H1 (cell line): ENCODE measurements at regions not wholly inside any gene's neighbourhood (a gene's known extent, or its start where the extent isn't known, plus 50 kb on each side); places are given as distances from the start of the nearest gene placed in this dataset.
A peak's percentile ranks its signal among the peaks of the same experiment; 100 is the strongest.

Experiments
- CTCF ChIA-PET: fragments of 300-600 bp; sonication (Branson Sonifier 250); formaldehyde crosslinking; loops from one replicate; lab custom pipeline; 2021; ENCODE audit not compliant: partially characterized antibody; lab: Charles Lee
- POLR2A ChIA-PET: fragments of 300-600 bp; sonication (Branson Sonifier 250); formaldehyde crosslinking; loops from one replicate; lab custom pipeline; 2021; ENCODE audit warnings: inconsistent platforms; ENCODE audit not compliant: partially characterized antibody; lab: Charles Lee
- DNase-seq, 2 experiments: peaks; one replicate each; pipeline versions ENCODE4 v3.0.0 to v3.0.0-alpha.2; 2010 to 2022; ENCODE audit warnings: low spot score in 2 of 2, low read depth in 1 of 2, mixed read lengths in 1 of 2
- FAIRE-seq: peaks from 2 replicates; lab custom pipeline; 2011; peaks lifted over from hg19 to GRCh38; lab: Jason Lieb, UNC
- H2AFZ ChIP-seq: 2 replicates; pipeline ENCODE4 v1.8.1; 2012; ENCODE audit warnings: low read length, inconsistent platforms
- H2AK5ac ChIP-seq: 2 replicates; pipeline ENCODE4 v1.6.1; 2013; ENCODE audit warnings: low read depth, low read length
- H2BK120ac ChIP-seq: replicated peaks from 2 replicates; pipeline ENCODE3; 2013; ENCODE audit warnings: low read depth, low read length, inconsistent platforms
- H2BK12ac ChIP-seq: 2 replicates; pipeline ENCODE4 v1.6.1; 2013; ENCODE audit warnings: low read depth, low read length
- H2BK15ac ChIP-seq: 2 replicates; pipeline ENCODE4 v1.6.1; 2013; ENCODE audit warnings: low read length
- H2BK20ac ChIP-seq: 2 replicates; pipeline ENCODE4 v1.6.1; 2013; ENCODE audit warnings: low read length
- H2BK5ac ChIP-seq: 2 replicates; pipeline ENCODE4 v1.6.1; 2013; ENCODE audit warnings: low read depth, low read length
- H3K14ac ChIP-seq: 2 replicates; pipeline ENCODE4 v1.6.1; 2013; ENCODE audit warnings: inconsistent platforms; ENCODE audit not compliant: insufficient read length
- H3K18ac ChIP-seq: 2 replicates; pipeline ENCODE4 v1.6.1; 2013; ENCODE audit warnings: low read length; ENCODE audit errors: extremely low read depth
- H3K23ac ChIP-seq: 2 replicates; pipeline ENCODE4 v1.6.1; 2013; ENCODE audit warnings: inconsistent platforms; ENCODE audit not compliant: insufficient read length
- H3K23me2 ChIP-seq: 2 replicates; pipeline ENCODE4 v1.6.1; 2013; ENCODE audit warnings: low read depth, low read length
- H3K27ac ChIP-seq: 2 replicates; pipeline ENCODE4 v1.6.1; 2011; ENCODE audit warnings: low read depth, low read length, inconsistent platforms
- H3K27me3 ChIP-seq, 4 experiments: replicated peaks in 1 of 4; 1 replicate in 1 of 4; 2 replicates in 3 of 4; pipeline versions ENCODE4 v1.6.1 to v1.8.1; 2011 to 2013; ENCODE audit warnings: low read length in 3 of 4, mild to moderate bottlenecking in 3 of 4, inconsistent platforms in 2 of 4, mixed read lengths in 2 of 4, moderate library complexity in 1 of 4; ENCODE audit not compliant: control insufficient read depth in 3 of 4, insufficient read depth in 3 of 4; ENCODE audit errors: extremely low read depth in 1 of 4
- H3K36me3 ChIP-seq, 4 experiments: 2 replicates each; pipeline versions ENCODE4 v1.6.1 to v1.8.1; 2011 to 2013; ENCODE audit warnings: mild to moderate bottlenecking in 4 of 4, low read length in 3 of 4, moderate library complexity in 2 of 4, control low read depth in 1 of 4, inconsistent platforms in 1 of 4; ENCODE audit not compliant: insufficient read depth in 4 of 4, control insufficient read depth in 2 of 4
- H3K4ac ChIP-seq: replicated peaks from 2 replicates; pipeline ENCODE3; 2013; ENCODE audit warnings: low read length, low read depth, mixed read lengths, inconsistent platforms; ENCODE audit not compliant: insufficient read length
- H3K4me1 ChIP-seq, 4 experiments: replicated peaks in 1 of 4; 1 replicate in 1 of 4; 2 replicates in 3 of 4; pipeline versions ENCODE4 v1.6.1 to v1.8.1; 2011 to 2013; ENCODE audit warnings: low read length in 3 of 4, inconsistent platforms in 2 of 4, mixed read lengths in 1 of 4; ENCODE audit not compliant: insufficient read depth in 4 of 4, control insufficient read depth in 3 of 4
- H3K4me2 ChIP-seq, 2 experiments: 2 replicates each; pipeline versions ENCODE4 v1.6.1 to v1.8.1; 2011 to 2013; ENCODE audit warnings: low read depth in 2 of 2, low read length in 2 of 2, control low read depth in 1 of 2, inconsistent platforms in 1 of 2, mild to moderate bottlenecking in 1 of 2; ENCODE audit not compliant: insufficient read depth in 1 of 2
- H3K4me3 ChIP-seq, 4 experiments: fragments of 200-600, 300-600 bp in 1 of 4; sonication (generic), shearing (Covaris generic), sonication (Bioruptor Twin) in 1 of 4; 2 replicates each; pipeline versions ENCODE4 v1.5.1 to v1.8.1; 2011 to 2016; ENCODE audit warnings: low read length in 4 of 4, low read depth in 3 of 4, control low read depth in 2 of 4, inconsistent platforms in 2 of 4, mild to moderate bottlenecking in 2 of 4, mixed read lengths in 1 of 4, moderate library complexity in 1 of 4; ENCODE audit not compliant: insufficient read depth in 2 of 4; ENCODE audit errors: extremely low read depth in 1 of 4
- H3K56ac ChIP-seq: replicated peaks from 2 replicates; pipeline ENCODE3; 2013; ENCODE audit warnings: low read depth, mild to moderate bottlenecking, mixed read lengths, low read length, inconsistent platforms; ENCODE audit not compliant: insufficient read length
- H3K79me1 ChIP-seq: 2 replicates; pipeline ENCODE4 v1.6.1; 2013; ENCODE audit warnings: low read depth, low read length, control low read depth
- H3K79me2 ChIP-seq, 2 experiments: 2 replicates each; pipeline versions ENCODE4 v1.6.1 to v1.8.1; 2012 to 2013; ENCODE audit warnings: low read length in 2 of 2, mild to moderate bottlenecking in 2 of 2, inconsistent platforms in 1 of 2; ENCODE audit not compliant: insufficient read depth in 2 of 2, control insufficient read depth in 1 of 2
- H3K9ac ChIP-seq, 4 experiments: replicated peaks in 1 of 4; 1 replicate in 1 of 4; 2 replicates in 3 of 4; pipeline versions ENCODE4 v1.6.1 to v1.8.1; 2011 to 2013; ENCODE audit warnings: low read depth in 3 of 4, low read length in 3 of 4, control low read depth in 2 of 4, mild to moderate bottlenecking in 2 of 4, moderate library complexity in 2 of 4, inconsistent platforms in 1 of 4; ENCODE audit errors: extremely low read depth in 1 of 4
- H3K9me3 ChIP-seq, 2 experiments: 2 replicates each; pipeline versions ENCODE4 v1.6.1 to v1.8.1; 2012 to 2013; ENCODE audit warnings: mild to moderate bottlenecking in 2 of 2, moderate library complexity in 2 of 2, control low read depth in 1 of 2, inconsistent platforms in 1 of 2, low read depth in 1 of 2, low read length in 1 of 2, mixed read lengths in 1 of 2; ENCODE audit not compliant: insufficient read depth in 2 of 2
- H4K20me1 ChIP-seq, 2 experiments: replicated peaks in 1 of 2; 2 replicates each; pipeline versions ENCODE3 to v1.8.1; 2011 to 2013; ENCODE audit warnings: inconsistent platforms in 2 of 2, low read length in 2 of 2, mild to moderate bottlenecking in 1 of 2; ENCODE audit not compliant: insufficient read depth in 2 of 2, control insufficient read depth in 1 of 2
- H4K5ac ChIP-seq: 2 replicates; pipeline ENCODE4 v1.6.1; 2013; ENCODE audit warnings: low read length, low read depth, mixed read lengths, inconsistent platforms; ENCODE audit not compliant: insufficient read length
- H4K8ac ChIP-seq: 2 replicates; pipeline ENCODE4 v1.8.0; 2013; ENCODE audit warnings: mild to moderate bottlenecking, moderate library complexity, low read length, inconsistent platforms; ENCODE audit not compliant: insufficient read depth; ENCODE audit errors: extremely low read depth
- H4K91ac ChIP-seq: replicated peaks from 2 replicates; pipeline ENCODE3; 2013; ENCODE audit warnings: low read length, mixed read lengths, inconsistent platforms; ENCODE audit not compliant: insufficient read length
- CBX8 ChIP-seq: fragments of 300-800, 300-1000 bp; sonication (generic); IDR thresholded peaks from 2 replicates; pipeline ENCODE4 v1.7.1; 2016; ENCODE audit warnings: low read depth, low read length, borderline replicate concordance
- CREB1 ChIP-seq: IDR thresholded peaks from 2 replicates; pipeline ENCODE4 v1.6.1; 2012; ENCODE audit warnings: inconsistent platforms
- CTBP2 ChIP-seq: IDR thresholded peaks from 2 replicates; pipeline ENCODE4 v1.7.0; 2011; ENCODE audit warnings: borderline replicate concordance, mild to moderate bottlenecking, moderate library complexity, mixed read lengths, low read length; ENCODE audit not compliant: insufficient read depth, insufficient read length
- KDM5A ChIP-seq: fragments of 200-600 bp; IDR thresholded peaks from 2 replicates; pipeline ENCODE4 v1.7.1; 2012; ENCODE audit warnings: mild to moderate bottlenecking, low read length, inconsistent platforms, mixed read lengths
- RXRA ChIP-seq: IDR thresholded peaks from 2 replicates; pipeline ENCODE4 v1.6.1; 2011; ENCODE audit warnings: low read depth, mild to moderate bottlenecking, low read length, moderate library complexity; ENCODE audit not compliant: insufficient read depth
- SIN3A ChIP-seq, 2 experiments: IDR thresholded peaks in 1 of 2; conservative IDR thresholded peaks in 1 of 2; 2 replicates each; pipeline ENCODE4 v1.6.1; 2011 to 2012; ENCODE audit warnings: low read length in 2 of 2, improper control_type of control experiment in 1 of 2, low read depth in 1 of 2, mild to moderate bottlenecking in 1 of 2
- WGBS, 2 experiments: shearing (Covaris generic) in 1 of 2; methylation state at CpG; one replicate each; pipeline versions ENCODE4 v1.1.6 to v1.1.7; 2013 to 2015; ENCODE audit warnings: low lambda C conversion rate in 2 of 2, mixed read lengths in 2 of 2, inconsistent platforms in 1 of 2, low coverage in 1 of 2, missing lambda C conversion rate in 1 of 2; ENCODE audit not compliant: insufficient replicate concordance in 2 of 2, insufficient coverage in 1 of 2, insufficient read length in 1 of 2; ENCODE audit errors: extremely low coverage in 1 of 2, missing lambda C conversion rate in 1 of 2; 5-methylcytosine and 5-hydroxymethylcytosine counted together

GRCh38 chr6:112660626-112661025, 313.5 kb downstream of the RFPL4B start:
- no peaks in the 10 kb centered on the region for H3K79me2 ChIP-seq
- H2AK5ac ChIP-seq = no peak overlapping the region
- no peak overlapping the region for H2BK5ac ChIP-seq
- H3K27ac ChIP-seq = no peak overlapping the region
- no peak overlapping the region for H4K8ac ChIP-seq
- 93% methylated on average over 2 of the region's 2 CpGs; no CpG with 5 or more reads in 1 of the 2 experiments for WGBS, 2 experiments
- H2BK120ac ChIP-seq = no peak overlapping the region
- H4K91ac ChIP-seq = no peak overlapping the region
- no peak overlapping the region for H2BK12ac ChIP-seq
- no peak overlapping the region for H3K18ac ChIP-seq
- no peaks in the 10 kb centered on the region for H4K20me1 ChIP-seq
- H3K4me2 ChIP-seq = no peak overlapping the region
- H3K9ac ChIP-seq = no peak overlapping the region
- H3K36me3 ChIP-seq = no peaks in the 10 kb centered on the region
- H2BK20ac ChIP-seq = no peak overlapping the region
- DNase-seq = no peak
- H3K4me3 ChIP-seq = no peak overlapping the region
- no peak overlapping the region for H3K56ac ChIP-seq
- no peak overlapping the region for H4K5ac ChIP-seq
- TF ChIP-seq CBX8 = no peak
- no peak for TF ChIP-seq KDM5A
- no peak for TF ChIP-seq CREB1
- no peak for TF ChIP-seq SIN3A (conservative IDR thresholded peaks at IDR 0.05 in 1 of 2, IDR thresholded peaks at IDR 0.05 in 1 of 2; ENCODE audit: low read depth in 1 of 2, low read length in 2 of 2)
- TF ChIP-seq RXRA = no peak
- TF ChIP-seq CTBP2 = no peak
- POLR2A ChIA-PET = no interaction called here
- no peaks in the 10 kb centered on the region for H3K79me1 ChIP-seq
- no peaks in the 10 kb centered on the region for H3K23me2 ChIP-seq
- H2BK15ac ChIP-seq = no peak overlapping the region
- no peak overlapping the region for H3K4ac ChIP-seq
- no peaks in the 10 kb centered on the region for H3K27me3 ChIP-seq
- no peak for FAIRE-seq
- no peak overlapping the region for H3K23ac ChIP-seq
- CTCF ChIA-PET = no interaction called here
- no peaks in the 10 kb centered on the region for H3K4me1 ChIP-seq
- no peak overlapping the region for H3K14ac ChIP-seq
- 0 out of 2 replicates have a peak overlapping the region, but pooled peaks have one; percentile 6 for H2AFZ ChIP-seq
- H3K9me3 ChIP-seq = no peaks in the 10 kb centered on the region
